GDM1 (cell line): ENCODE measurements at regions not wholly inside any gene's neighbourhood (a gene's known extent, or its start where the extent isn't known, plus 50 kb on each side); places are given as distances from the start of the nearest gene placed in this dataset.
"Not testable (repeated sequence)": the region's sequence is repeated elsewhere in the genome, so short reads cannot be mapped to it uniquely, and the experiment has no call there.

Experiments
- DNase-seq: peaks from one replicate; lab custom pipeline; 2025; lab: John Stamatoyannopoulos, UW

GRCh38 chr4:62683799-62684566, 1483.9 kb downstream of the ADGRL3 start:
- DNase-seq: no peak

- no peak for DNase-seq
These were observed 1476.8 kb downstream of the ADGRL3 start for GRCh38 chr4:62676962-62677361.

GRCh38 chr4:62670514-62670913, 1470.4 kb downstream of the ADGRL3 start:
- no peak for DNase-seq

GRCh38 chr4:62661821-62662220, 1461.7 kb downstream of the ADGRL3 start:
- no peak for DNase-seq

- DNase-seq: no peak
These were observed 1455.9 kb downstream of the ADGRL3 start for GRCh38 chr4:62656006-62656405.

- peak; percentile 1 for DNase-seq
These were observed 1444.2 kb downstream of the ADGRL3 start for GRCh38 chr4:62644372-62644771.

GRCh38 chr4:62640296-62640695, 1440.2 kb downstream of the ADGRL3 start:
- no peak for DNase-seq

- no peak for DNase-seq
These were observed 1427.5 kb downstream of the ADGRL3 start for GRCh38 chr4:62627671-62628070.

- no peak for DNase-seq
These were observed 1427.0 kb downstream of the ADGRL3 start for GRCh38 chr4:62627141-62627540.

GRCh38 chr4:62622089-62622488, 1422.0 kb downstream of the ADGRL3 start:
- DNase-seq: no peak

GRCh38 chr4:62619971-62620370, 1419.8 kb downstream of the ADGRL3 start:
- DNase-seq: no peak

GRCh38 chr4:62618042-62618441, 1417.9 kb downstream of the ADGRL3 start:
- DNase-seq: no peak

GRCh38 chr4:62601737-62602136, 1401.6 kb downstream of the ADGRL3 start:
- no peak for DNase-seq

- not testable (repeated sequence) for DNase-seq
These were observed 1395.1 kb downstream of the ADGRL3 start for GRCh38 chr4:62595265-62595664.

GRCh38 chr4:62591756-62592155, 1391.6 kb downstream of the ADGRL3 start:
- DNase-seq: no peak

GRCh38 chr4:62588671-62589070, 1388.5 kb downstream of the ADGRL3 start:
- no peak for DNase-seq

- DNase-seq: no peak
These were observed 1371.4 kb downstream of the ADGRL3 start for GRCh38 chr4:62571494-62571893.

GRCh38 chr4:62560858-62561257, 1360.7 kb downstream of the ADGRL3 start:
- DNase-seq: no peak

GRCh38 chr4:62550121-62550520, 1350.0 kb downstream of the ADGRL3 start:
- DNase-seq: no peak

GRCh38 chr4:62549601-62550000, 1349.5 kb downstream of the ADGRL3 start:
- no peak for DNase-seq

GRCh38 chr4:62548765-62549164, 1348.6 kb downstream of the ADGRL3 start:
- DNase-seq: no peak

- DNase-seq: no peak
These were observed 1348.0 kb downstream of the ADGRL3 start for GRCh38 chr4:62548108-62548524.

- no peak for DNase-seq
These were observed 1344.3 kb downstream of the ADGRL3 start for GRCh38 chr4:62544428-62544827.

GRCh38 chr4:62543002-62543401, 1342.9 kb downstream of the ADGRL3 start:
- no peak for DNase-seq
